ENCODE measurements at regions not wholly inside any gene's neighbourhood (a gene's known extent, or its start where the extent isn't known, plus 50 kb on each side); places are given as distances from the start of the nearest gene placed in this dataset.
"Not testable (repeated sequence)": the region's sequence is repeated elsewhere in the genome, so short reads cannot be mapped to it uniquely, and the experiment has no call there.

GRCh38 chr16:29231244-29231643, 175.3 kb downstream of the NPIPB11 start:
- DNase-seq, result no peak

GRCh38 chr16:29230671-29231096, 175.8 kb downstream of the NPIPB11 start:
- DNase-seq, result no peak

GRCh38 chr16:29230006-29230668, 176.4 kb downstream of the NPIPB11 start:
- not testable (repeated sequence) for DNase-seq

GRCh38 chr16:29229616-29230005, 176.9 kb downstream of the NPIPB11 start:
- not testable (repeated sequence) for DNase-seq

GRCh38 chr16:29228664-29229611, 177.6 kb downstream of the NPIPB11 start:
- not testable (repeated sequence) for DNase-seq

GRCh38 chr16:29227751-29228663, 178.5 kb downstream of the NPIPB11 start:
- DNase-seq, result peak in 1 of 2 experiments; percentile 36

- DNase-seq, result no peak
These were observed 179.7 kb downstream of the NPIPB11 start for GRCh38 chr16:29226782-29227181.

GRCh38 chr16:29224675-29225074, 181.8 kb downstream of the NPIPB11 start:
- DNase-seq, result not testable (repeated sequence)

GRCh38 chr16:29222615-29223014, 183.9 kb downstream of the NPIPB11 start:
- DNase-seq, result not testable (repeated sequence)

GRCh38 chr16:29222008-29222407, 184.5 kb downstream of the NPIPB11 start:
- DNase-seq, result not testable (repeated sequence)

GRCh38 chr16:29221281-29221955, 185.1 kb downstream of the NPIPB11 start:
- not testable (repeated sequence) for DNase-seq

GRCh38 chr16:29220647-29221191, 185.8 kb downstream of the NPIPB11 start:
- DNase-seq, result not testable (repeated sequence)

GRCh38 chr16:29219966-29220646, 186.4 kb downstream of the NPIPB11 start:
- DNase-seq, result not testable (repeated sequence)

GRCh38 chr16:29219562-29219961, 186.9 kb downstream of the NPIPB11 start:
- DNase-seq, result not testable (repeated sequence)

- not testable (repeated sequence) for DNase-seq
These were observed 187.9 kb downstream of the NPIPB11 start for GRCh38 chr16:29218649-29219048.

- not testable (repeated sequence) for DNase-seq
These were observed 188.3 kb downstream of the NPIPB11 start for GRCh38 chr16:29218171-29218570.

GRCh38 chr16:29217752-29218126, 188.8 kb downstream of the NPIPB11 start:
- DNase-seq, result not testable (repeated sequence)

GRCh38 chr16:29217104-29217751, 189.3 kb downstream of the NPIPB11 start:
- DNase-seq, result not testable (repeated sequence)

GRCh38 chr16:29213770-29214169, 192.7 kb downstream of the NPIPB11 start:
- not testable (repeated sequence) for DNase-seq

GRCh38 chr16:29213251-29213650, 193.3 kb downstream of the NPIPB11 start:
- DNase-seq, result not testable (repeated sequence)

Measured in NCI-H187 (cell line).